ENCODE measurements at regions not wholly inside any gene's neighbourhood (a gene's known extent, or its start where the extent isn't known, plus 50 kb on each side); places are given as distances from the start of the nearest gene placed in this dataset.
"Not testable (repeated sequence)": the region's sequence is repeated elsewhere in the genome, so short reads cannot be mapped to it uniquely, and the experiment has no call there.

DNA sequence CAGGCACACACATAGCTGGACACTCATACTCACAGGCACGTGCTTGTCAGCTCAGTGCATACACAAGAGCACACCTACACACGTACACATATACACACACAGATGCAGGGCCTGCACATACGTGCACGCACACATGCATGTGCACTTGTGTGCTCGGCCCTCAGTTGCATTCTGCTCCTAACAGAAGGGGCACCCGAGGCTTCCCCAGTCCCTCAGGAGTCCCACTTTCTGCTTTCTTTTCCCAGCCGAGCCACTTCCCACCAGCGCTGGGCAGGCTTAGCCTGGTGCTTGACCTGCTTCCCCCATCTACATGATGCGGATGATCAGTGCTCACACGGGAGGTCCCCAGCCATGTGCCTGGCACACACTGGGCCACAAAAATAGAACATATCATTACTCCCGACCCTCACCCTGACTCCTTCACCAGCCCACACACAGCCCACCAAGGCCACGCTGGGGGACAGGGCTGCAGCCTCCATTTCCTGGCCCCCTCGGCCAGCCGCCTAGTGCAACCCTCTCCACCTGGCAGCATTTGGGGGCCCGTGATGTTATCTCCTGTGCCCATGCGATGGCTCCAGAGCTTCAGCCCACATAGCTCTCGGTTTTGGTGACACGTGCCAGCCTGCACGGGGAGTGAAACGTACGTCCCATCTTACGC lies 125.2 kb upstream of the SPACA7 start:
- no peak for DNase-seq (ENCODE audit: low read depth, low spot score)
- H3K4me3 ChIP-seq (ENCODE audit: low read length): no peak overlapping the region

DNA sequence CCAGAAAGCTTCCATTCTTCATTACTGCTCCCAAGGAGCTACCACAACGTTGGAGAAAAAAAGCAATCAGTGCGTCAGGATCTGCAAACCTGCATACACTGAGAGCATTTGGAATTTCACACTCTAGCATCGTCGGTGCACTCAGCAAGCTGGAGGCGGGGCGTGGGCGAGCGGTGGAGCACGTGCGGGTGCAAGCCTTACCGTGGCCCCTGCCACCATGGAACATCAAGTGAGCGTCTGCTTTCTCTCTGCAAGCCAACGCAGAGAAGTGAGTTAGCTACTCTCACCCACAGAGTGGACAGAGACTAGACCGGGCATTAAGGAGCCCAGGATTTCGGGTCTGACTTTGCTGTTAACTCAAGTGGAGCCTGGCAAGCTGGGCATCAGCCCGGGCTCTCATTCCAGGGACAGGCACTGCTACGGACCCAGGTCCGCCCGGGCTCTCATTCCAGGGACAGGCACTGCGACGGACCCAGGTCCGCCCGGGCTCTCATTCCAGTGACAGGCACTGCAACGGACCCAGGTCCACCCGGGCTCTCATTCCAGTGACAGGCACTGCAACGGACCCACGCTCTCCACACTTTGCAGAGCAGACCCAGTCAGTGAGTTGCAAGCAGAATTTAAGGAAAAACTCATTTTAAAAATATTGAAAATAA lies 124.1 kb upstream of the SPACA7 start:
- H3K4me3 ChIP-seq (ENCODE audit: low read length): no peak overlapping the region
- DNase-seq (ENCODE audit: low read depth, low spot score): no peak

DNA sequence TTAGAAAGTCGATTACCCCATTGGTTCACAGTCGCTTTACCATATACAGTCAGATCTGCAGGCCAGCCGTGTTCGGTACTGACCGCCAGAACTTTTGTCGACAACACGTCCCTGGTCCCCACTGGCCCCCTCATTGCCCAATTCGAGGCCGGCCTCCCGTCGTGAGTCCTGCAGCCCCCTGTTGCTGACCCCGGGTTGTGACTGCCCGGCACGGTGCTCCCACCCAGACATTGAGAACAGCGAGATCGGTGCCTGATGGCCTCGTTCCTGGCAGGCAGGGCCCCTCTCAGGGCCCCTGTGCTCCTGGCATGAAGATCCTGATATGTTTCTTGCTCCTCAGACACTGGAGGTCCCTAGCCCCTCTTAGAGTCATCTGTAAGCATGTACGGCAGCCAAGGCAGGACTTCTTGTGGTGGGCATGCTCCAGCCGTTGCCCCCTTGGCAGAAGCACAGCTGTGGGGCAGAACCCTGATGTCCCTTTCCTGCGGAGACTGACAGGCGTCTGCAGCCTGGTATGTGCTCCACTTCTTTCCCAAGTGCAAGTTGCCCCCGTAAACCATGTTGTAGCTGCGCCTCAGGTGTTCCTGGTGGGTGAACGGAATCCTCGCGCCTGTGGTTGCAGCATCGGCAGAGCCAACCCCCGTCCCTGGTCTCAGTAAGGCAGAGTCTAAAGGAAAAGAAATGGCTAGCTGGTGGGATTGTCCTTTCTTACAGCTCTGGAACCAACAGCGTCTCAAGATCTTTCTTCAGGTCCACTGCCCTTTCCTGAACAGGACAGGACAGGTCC lies 123.2 kb upstream of the SPACA7 start:
- no peak for DNase-seq (ENCODE audit: low read depth, low spot score)

DNA sequence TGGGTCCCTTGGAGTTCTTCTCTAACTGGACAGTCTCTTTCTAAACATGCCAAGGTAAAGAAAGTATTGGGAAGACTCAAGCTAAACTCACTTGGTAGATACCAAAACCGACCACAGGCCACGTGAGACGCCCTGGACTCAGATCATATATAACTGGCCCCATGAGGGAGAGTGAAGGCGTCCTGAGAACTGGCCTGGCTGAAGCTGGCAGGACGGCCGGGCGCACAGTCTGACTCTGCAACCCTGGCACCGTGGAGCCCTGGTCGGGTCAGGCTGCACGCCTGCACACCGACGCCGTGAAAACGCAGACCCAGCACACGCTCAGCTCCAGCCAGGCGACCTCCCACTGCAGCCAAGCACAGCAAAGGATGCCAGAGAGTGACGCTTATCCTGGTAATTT lies 122.5 kb upstream of the SPACA7 start:
- DNase-seq (ENCODE audit: low read depth, low spot score): no peak
- H3K4me3 ChIP-seq (ENCODE audit: low read length): no peak overlapping the region

More for the DNA sequence above, 123.2 kb upstream of the SPACA7 start:
- H3K4me3 ChIP-seq (ENCODE audit: low read length): no peak overlapping the region

DNA sequence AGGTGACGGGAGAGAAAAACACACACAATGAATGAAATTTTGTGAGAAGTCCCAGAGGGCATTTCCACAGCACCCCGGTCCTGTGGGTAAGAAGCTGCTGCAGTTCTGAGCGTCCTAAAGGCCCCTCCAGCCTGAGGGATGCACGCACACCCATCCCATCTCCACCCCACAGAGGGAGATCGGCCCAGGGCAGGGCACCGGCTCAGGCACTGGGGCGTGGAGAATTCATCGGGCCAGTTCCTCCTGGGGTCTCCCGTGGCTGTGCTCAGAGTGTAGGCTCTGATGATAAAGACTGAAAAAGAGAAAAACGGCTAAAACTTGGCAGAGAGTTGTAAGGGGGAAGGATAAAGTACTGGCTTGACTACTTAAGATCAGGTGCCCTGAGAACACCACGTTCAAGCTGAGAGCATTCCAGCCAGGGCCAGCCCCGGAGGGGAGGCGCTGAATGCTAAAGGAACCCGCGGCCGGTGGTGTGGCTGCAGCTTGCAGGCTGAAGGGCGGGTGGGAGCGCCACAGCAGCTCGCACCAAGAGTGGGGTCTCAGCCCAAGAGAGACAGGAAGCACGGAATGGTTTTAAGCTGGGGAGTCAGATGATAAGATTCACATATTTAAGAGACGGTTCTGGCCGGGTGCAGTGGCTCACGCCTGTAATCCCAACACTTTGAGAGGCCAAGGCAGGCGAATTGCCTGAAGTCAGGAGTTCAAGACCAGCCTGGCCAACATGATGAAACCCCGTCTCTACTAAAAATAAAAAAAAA lies 121.9 kb upstream of the SPACA7 start:
- no peak overlapping the region for H3K4me3 ChIP-seq (ENCODE audit: low read length)
- no peak for DNase-seq (ENCODE audit: low read depth, low spot score)

GRCh38 chr13:112254900-112255299 lies 121.3 kb upstream of the SPACA7 start:
- H3K4me3 ChIP-seq (ENCODE audit: low read length): no peak overlapping the region
- DNase-seq (ENCODE audit: low read depth, low spot score): no peak

DNA sequence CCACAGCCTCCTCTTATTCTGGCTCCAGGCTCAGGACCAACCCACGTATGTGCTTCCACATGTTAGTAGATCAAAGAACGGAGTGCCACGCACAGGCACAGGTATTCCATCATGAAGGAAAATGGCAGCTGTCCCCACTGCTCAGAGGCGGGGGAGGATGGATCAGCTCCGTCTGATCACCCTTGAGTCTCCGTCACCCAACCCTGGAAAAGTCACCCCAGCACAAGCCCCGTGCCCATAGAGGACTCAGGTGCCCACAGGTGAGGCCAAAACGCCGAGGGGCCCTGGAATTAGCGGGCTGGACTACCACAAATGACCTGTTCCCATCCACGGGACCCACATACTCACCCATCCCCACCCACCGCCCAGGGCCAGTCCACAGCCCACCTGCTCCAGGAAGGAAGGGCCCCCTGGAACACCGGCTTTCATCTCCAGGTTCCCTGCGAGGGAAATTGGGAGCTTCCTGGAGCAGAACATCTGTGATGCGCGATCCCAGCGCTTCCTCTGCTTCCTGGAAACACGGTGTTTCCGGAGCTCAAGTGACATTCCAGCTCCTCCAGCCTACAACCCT lies 120.5 kb upstream of the SPACA7 start:
- DNase-seq (ENCODE audit: low read depth, low spot score): no peak
- H3K4me3 ChIP-seq (ENCODE audit: low read length): no peak overlapping the region

DNA sequence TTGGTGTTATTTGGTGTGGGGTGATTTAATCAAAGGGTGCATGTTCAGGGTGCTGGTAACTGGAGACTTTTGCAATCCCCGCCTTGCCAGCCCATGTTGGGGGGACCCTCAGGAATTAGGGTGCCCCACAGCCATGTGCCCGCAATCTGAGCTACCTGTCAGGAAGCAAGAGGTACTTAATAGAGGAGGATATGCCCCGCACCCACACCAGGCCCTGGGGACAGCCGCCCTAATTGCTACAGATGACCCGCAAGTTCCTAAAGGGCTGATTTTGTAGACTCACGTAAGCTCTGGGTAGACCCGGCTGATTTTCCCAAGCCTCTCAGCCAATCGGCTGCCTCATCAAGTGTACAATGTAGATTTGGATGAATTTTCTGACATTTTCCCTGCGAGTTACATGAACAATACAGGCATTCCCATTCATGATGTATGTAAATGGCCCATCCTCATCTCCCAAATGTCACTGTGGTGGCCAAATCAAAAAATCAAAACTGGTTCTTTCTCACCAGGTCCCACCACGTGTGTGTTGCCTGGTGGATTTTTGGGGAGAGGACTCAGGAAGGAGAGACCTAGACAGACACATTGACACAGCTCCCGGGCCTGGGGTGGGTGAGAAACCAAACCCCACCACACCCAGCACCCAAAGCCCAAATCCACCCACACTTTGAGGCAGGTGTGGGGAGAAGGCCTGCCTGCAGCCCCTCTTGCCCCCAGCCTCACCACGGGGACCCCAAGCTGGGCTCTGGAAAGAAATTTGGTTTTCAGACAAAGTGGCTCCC lies 119.2 kb upstream of the SPACA7 start:
- no peak for DNase-seq (ENCODE audit: low read depth, low spot score)

GRCh38 chr13:112259511-112259910 lies 116.6 kb upstream of the SPACA7 start:
- H3K4me3 ChIP-seq (ENCODE audit: low read length): no peak overlapping the region
- DNase-seq (ENCODE audit: low read depth, low spot score): no peak

More for the DNA sequence above, 119.2 kb upstream of the SPACA7 start:
- H3K4me3 ChIP-seq (ENCODE audit: low read length): no peak overlapping the region

GRCh38 chr13:112260108-112261055 lies 115.8 kb upstream of the SPACA7 start:
- H3K4me3 ChIP-seq (ENCODE audit: low read length): no peak overlapping the region
- DNase-seq (ENCODE audit: low read depth, low spot score): no peak

DNA sequence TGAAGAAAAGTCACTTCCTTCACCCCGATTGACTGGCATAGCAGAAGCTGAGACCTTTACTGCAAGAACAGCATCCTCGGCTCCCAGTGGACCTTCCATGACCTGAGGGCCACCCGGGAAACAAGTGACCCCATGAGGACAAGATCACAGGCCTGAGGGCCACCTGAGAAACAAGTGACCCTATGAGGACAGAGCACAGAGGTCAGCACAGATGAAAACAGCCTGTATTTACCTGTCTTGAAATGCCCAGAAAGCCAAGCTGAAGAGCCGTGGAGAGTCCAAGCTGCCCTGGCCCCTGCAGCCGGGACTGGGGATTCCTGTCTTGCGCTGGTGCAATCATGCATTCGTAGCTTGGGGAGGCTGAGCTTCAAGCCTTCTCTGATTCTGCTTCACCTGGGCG lies 114.2 kb upstream of the SPACA7 start:
- H3K4me3 ChIP-seq (ENCODE audit: low read length): no peak overlapping the region
- no peak for DNase-seq (ENCODE audit: low read depth, low spot score)

DNA sequence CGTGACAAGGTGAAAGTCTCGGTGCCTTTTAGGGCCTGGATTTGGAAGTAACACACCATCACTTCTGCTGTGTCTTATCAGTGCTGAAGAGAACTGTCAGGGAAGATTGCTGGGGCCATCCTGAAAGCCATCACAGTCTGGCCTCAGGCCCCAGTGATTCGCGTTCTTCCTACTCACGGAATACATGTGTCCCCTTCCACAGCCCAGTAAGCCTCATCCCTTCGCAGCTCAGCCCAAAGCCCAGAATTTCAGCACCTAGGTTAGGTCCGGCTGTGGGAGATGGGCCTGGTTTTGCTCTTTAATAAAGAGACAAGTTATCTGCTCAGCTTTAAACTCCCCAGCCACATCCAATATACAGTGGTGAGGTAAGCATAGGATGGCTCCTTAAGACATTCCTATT lies 113.0 kb upstream of the SPACA7 start:
- DNase-seq (ENCODE audit: low read depth, low spot score): no peak
- H3K4me3 ChIP-seq (ENCODE audit: low read length): no peak overlapping the region

DNA sequence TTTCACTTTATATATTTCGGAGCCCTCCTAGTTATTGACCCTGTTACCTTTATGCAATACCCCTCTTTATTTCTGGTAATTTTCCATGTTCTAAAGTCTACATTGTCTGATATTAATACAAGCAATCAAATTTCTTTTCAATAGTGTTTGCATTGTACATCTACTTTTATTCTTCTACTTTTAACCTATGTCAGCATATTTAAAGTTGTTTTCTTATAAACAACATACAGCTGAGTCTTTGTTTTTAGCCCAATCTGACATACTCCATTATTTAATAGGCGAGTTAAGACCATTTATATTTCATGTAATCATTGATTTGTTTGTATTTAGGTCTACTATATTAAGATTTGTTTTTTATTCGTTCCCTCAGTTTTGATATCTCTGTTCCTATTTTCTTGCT lies 108.5 kb upstream of the SPACA7 start:
- DNase-seq (ENCODE audit: low read depth, low spot score): no peak
- no peak overlapping the region for H3K4me3 ChIP-seq (ENCODE audit: low read length)

DNA sequence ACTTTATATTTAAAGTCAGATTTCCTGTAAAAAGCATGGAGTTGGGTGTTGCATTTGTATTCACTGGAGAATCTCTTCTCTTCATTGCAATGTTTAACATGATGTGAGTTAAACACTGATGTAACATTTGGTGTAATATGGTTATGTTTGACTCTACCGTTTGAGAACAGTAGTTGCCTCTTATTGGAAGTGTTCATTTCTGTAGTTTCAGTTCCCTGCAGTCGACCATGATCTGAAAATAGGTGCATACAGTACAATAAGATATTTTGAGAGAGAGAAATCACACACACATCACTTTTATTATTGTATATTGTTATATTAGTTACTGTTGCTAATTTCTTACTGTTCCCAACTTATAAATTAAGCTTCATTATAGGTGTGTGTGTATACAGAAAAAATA lies 105.2 kb upstream of the SPACA7 start:
- no peak overlapping the region for H3K4me3 ChIP-seq (ENCODE audit: low read length)
- DNase-seq (ENCODE audit: low read depth, low spot score): no peak

GRCh38 chr13:112286733-112287132 lies 89.4 kb upstream of the SPACA7 start:
- not testable (repeated sequence) for DNase-seq (ENCODE audit: low read depth, low spot score); H3K4me3 ChIP-seq (ENCODE audit: low read length)

- no peak for DNase-seq (ENCODE audit: low read depth, low spot score)
- H3K4me3 ChIP-seq (ENCODE audit: low read length): no peak overlapping the region
Observed at GRCh38 chr13:112320303-112320702, 55.9 kb upstream of the SPACA7 start.

DNA sequence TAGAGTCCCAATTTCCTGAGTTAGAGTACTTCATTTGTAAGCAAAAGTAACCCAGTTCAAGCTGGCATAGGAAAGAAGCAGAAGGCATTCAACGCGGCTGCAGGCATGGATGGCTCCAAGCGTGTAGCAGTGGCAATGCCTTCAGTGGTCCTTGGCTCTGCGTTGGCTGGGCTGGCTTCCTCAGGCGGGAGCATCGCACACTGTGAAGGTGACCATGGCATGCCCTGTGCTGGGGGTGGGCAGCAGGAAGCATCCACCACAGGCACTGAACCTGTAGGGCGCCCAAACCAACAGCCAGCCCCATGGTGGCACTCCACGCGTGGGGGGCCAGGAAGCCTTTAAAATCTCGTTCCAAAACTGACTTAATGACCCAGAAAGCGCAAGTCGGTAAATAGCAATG lies 53.6 kb upstream of the SPACA7 start:
- no peak overlapping the region for H3K4me3 ChIP-seq (ENCODE audit: low read length)
- DNase-seq (ENCODE audit: low read depth, low spot score): no peak

GRCh38 chr13:112324116-112324515 lies 52.0 kb upstream of the SPACA7 start:
- no peak for DNase-seq (ENCODE audit: low read depth, low spot score)
- no peak overlapping the region for H3K4me3 ChIP-seq (ENCODE audit: low read length)
